Activated B cell treated with CpG ODN at 0.5 μM for 24 hours (primary cell): ENCODE measurements at regions not wholly inside any gene's neighbourhood (a gene's known extent, or its start where the extent isn't known, plus 50 kb on each side); places are given as distances from the start of the nearest gene placed in this dataset.

Source experiments
- ATAC-seq: fragments of 200-7000 bp; cut with Tn5 transposase; one replicate; pipeline ENCODE4 v1.10.0; 2021; ENCODE audit warnings: low read depth, mild to moderate bottlenecking, moderate library complexity
- CTCF ChIA-PET: fragments of 350-600 bp; sonication (Branson Sonifier 250); formaldehyde crosslinking; loops from one replicate; lab custom pipeline; 2021; ENCODE audit warnings: antibody characterized with exemption; lab: Charles Lee
- POLR2A ChIA-PET: fragments of 350-600 bp; sonication (Branson Sonifier 250); formaldehyde crosslinking; loops from one replicate; lab custom pipeline; 2021; ENCODE audit warnings: antibody characterized with exemption; lab: Charles Lee
- DNase-seq: peaks from one replicate; pipeline ENCODE4 v3.0.0; 2022
- H3K27ac Mint-ChIP-seq: one replicate; pipeline ENCODE4 v1.8.0; 2020; ENCODE audit warnings: mixed read lengths
- H3K27me3 Mint-ChIP-seq: one replicate; pipeline ENCODE4 v1.8.0; 2021; ENCODE audit warnings: mixed read lengths
- H3K36me3 Mint-ChIP-seq: one replicate; pipeline ENCODE4 v1.8.0; 2021; ENCODE audit warnings: low read depth, mixed read lengths
- H3K4me1 Mint-ChIP-seq: one replicate; pipeline ENCODE4 v1.8.0; 2021; ENCODE audit warnings: mixed read lengths
- H3K4me3 Mint-ChIP-seq: one replicate; pipeline ENCODE4 v1.8.0; 2020; ENCODE audit warnings: mild to moderate bottlenecking, mixed read lengths
- H3K9me3 Mint-ChIP-seq: one replicate; pipeline ENCODE4 v1.8.0; 2020; ENCODE audit warnings: mixed read lengths
- CTCF ChIP-seq: fragments of 200-600 bp; IDR thresholded peaks from one replicate; pipeline ENCODE4 v1.8.0; 2022; ENCODE audit warnings: antibody characterized with exemption, mild to moderate bottlenecking
- intact Hi-C: fragments of 100-400 bp; cut with micrococcal nuclease; formaldehyde crosslinking; loops from one replicate; pipeline ENCODE4 v1.15.1; 2024

- H3K9me3 Mint-ChIP-seq: peaks cover 9% of the 10 kb centered on the region
- CTCF ChIA-PET: no interaction called here
- no peaks in the 10 kb centered on the region for H3K27me3 Mint-ChIP-seq
- DNase-seq (no peak), ATAC-seq (no peak)
- POLR2A ChIA-PET: no interaction called here
- no peaks in the 10 kb centered on the region for H3K4me1 Mint-ChIP-seq
- intact Hi-C loops: no loop called here
- H3K36me3 Mint-ChIP-seq: no peaks in the 10 kb centered on the region
- H3K4me3 Mint-ChIP-seq: no peak overlapping the region
- no peak for TF ChIP-seq CTCF
- no peak overlapping the region for H3K27ac Mint-ChIP-seq
Measured at GRCh38 chr13:74229242-74229641, 95.0 kb upstream of the KLF12 start.

DNA sequence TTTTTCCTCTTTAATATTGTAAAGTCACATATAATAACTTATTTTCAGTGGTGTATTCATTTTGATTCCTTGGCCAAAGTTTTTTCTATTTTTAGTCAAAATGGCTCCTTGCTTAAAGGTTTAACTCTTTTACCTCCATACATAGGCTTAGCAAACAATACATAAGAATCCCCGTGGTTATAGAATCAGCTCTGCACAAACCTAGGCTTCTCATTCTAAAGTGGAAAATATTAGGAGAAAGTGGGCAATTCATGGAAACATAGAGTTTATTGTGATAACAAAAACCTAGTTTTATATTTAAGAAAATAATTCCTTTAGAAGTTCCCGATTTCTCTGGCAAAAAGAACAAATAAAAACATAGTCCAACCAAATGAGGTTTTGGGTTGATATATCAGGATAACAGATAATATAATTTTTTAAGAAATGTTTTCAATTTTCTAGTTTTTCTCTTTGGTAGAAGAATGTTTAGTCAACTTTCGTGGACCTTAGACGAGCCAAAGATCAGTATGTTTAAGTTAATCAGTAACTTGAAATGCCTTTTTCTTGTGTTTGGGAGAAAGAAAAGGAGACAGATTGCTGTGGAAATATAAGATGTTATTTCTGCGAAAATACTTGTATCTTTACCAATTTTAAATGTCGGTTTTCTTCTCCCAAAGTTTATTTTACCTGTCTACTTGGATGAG lies 93.4 kb upstream of the KLF12 start:
- peaks cover 9% of the 10 kb centered on the region for H3K9me3 Mint-ChIP-seq
- no peak overlapping the region for H3K27ac Mint-ChIP-seq
- no peak for TF ChIP-seq CTCF
- POLR2A ChIA-PET: interaction anchor here (0.6 kb wide), 1 partner anchor 94 kb away, joined by 3 read pairs; no protein-coding TSS in a partner anchor
- no peaks in the 10 kb centered on the region for H3K36me3 Mint-ChIP-seq
- ATAC-seq (no peak), DNase-seq (no peak)
- H3K4me1 Mint-ChIP-seq: no peaks in the 10 kb centered on the region
- no peak overlapping the region for H3K4me3 Mint-ChIP-seq
- intact Hi-C loops: no loop called here
- CTCF ChIA-PET: no interaction called here
- H3K27me3 Mint-ChIP-seq: no peaks in the 10 kb centered on the region

- CTCF ChIA-PET: no interaction called here
- intact Hi-C loops: no loop called here
- POLR2A ChIA-PET: no interaction called here
- H3K27ac Mint-ChIP-seq: no peak overlapping the region
- no peak for ATAC-seq
- no peak overlapping the region for H3K4me3 Mint-ChIP-seq
- H3K36me3 Mint-ChIP-seq: no peaks in the 10 kb centered on the region
- peaks cover 9% of the 10 kb centered on the region for H3K9me3 Mint-ChIP-seq
- H3K4me1 Mint-ChIP-seq: no peaks in the 10 kb centered on the region
- no peak for TF ChIP-seq CTCF
- no peak for DNase-seq
- H3K27me3 Mint-ChIP-seq: peaks cover under 1% of the 10 kb centered on the region
Measured at GRCh38 chr13:74226791-74227475, 92.7 kb upstream of the KLF12 start.

DNA sequence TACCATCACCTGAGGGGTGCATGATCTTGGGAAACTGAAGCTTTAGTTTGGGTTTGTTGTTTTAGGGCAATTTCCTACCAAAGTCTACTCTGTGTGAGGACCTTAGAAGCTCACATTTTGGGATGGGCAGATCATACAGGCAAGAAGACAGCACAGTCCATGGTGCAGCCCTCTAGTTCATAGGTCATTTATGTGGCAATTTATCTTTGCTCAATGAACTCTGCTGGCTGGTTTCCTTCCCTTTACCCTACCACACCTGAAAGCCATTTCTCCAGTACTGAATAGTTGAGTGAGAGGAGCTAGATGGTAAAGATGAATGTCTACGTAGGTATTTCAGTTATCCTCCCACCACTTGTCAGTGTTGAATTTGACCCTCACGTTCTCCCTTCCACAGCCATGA lies 87.5 kb upstream of the KLF12 start:
- no peaks in the 10 kb centered on the region for H3K36me3 Mint-ChIP-seq
- POLR2A ChIA-PET: no interaction called here
- intact Hi-C loops: no loop called here
- CTCF ChIA-PET: no interaction called here
- DNase-seq: no peak
- no peak for ATAC-seq
- TF ChIP-seq CTCF: no peak
- peaks cover 8% of the 10 kb centered on the region for H3K27me3 Mint-ChIP-seq
- no peaks in the 10 kb centered on the region for H3K9me3 Mint-ChIP-seq
- H3K27ac Mint-ChIP-seq: no peak overlapping the region
- H3K4me3 Mint-ChIP-seq: no peak overlapping the region
- H3K4me1 Mint-ChIP-seq: no peaks in the 10 kb centered on the region

DNA sequence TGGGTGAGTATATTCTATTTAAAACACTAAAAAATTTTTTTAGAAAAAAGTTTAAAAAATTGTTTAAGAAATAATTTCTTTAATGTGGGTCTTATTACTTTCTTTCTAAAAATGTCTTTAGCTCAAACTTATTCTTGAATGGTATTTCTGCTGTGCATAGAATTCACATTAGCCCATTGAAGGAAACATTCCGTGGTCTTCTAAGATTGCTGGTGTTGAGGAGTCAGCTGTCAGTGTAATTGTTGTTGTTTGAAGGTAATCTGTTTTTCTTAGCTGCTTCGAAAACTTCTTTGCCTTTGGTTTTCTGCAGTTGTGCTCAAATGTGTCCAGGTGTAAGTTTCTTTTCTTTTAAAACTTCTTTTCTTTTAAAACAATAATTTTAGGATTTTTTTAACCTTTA lies 85.4 kb upstream of the KLF12 start:
- H3K27me3 Mint-ChIP-seq: peaks cover 8% of the 10 kb centered on the region
- intact Hi-C loops: no loop called here
- POLR2A ChIA-PET: no interaction called here

More for the DNA sequence above, 85.4 kb upstream of the KLF12 start:
- ATAC-seq: no peak
- no peak for DNase-seq
- CTCF ChIA-PET: interaction anchor here (0.9 kb wide), 1 partner anchor 67 kb away, joined by 3 read pairs; no protein-coding TSS in a partner anchor
- no peak for TF ChIP-seq CTCF
- Mint-ChIP-seq H3K4me3 (no peak overlapping the region), H3K27ac (no peak overlapping the region), H3K36me3 (no peaks in the 10 kb centered on the region), H3K4me1 (no peaks in the 10 kb centered on the region), H3K9me3 (no peaks in the 10 kb centered on the region)
